ENCODE measurements at regions not wholly inside any gene's neighbourhood (a gene's known extent, or its start where the extent isn't known, plus 50 kb on each side); places are given as distances from the start of the nearest gene placed in this dataset.
"Not testable (repeated sequence)": the region's sequence is repeated elsewhere in the genome, so short reads cannot be mapped to it uniquely, and the experiment has no call there.

DNA sequence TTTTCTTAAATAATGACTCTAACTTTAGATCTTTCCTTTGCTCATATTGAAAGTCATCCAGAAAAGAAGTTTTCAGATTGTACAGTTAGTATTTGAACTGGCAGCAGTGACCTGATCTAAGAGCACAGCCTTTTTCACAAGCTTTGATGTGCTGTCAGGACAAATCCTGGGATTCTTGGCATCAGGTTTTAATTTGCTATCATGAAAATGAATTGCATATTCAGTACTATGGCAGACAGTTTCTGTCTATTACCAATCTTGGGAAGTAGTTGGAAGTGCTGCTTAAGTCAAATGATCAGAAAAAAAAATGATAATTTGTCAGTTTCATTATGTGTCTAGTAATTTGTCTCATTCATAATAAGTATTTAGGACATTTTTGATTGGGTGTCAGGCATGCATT is 925.6 kb upstream of the ARRDC3 start:
- TF ChIP-seq GABPA (IDR thresholded peaks at IDR 0.05; ENCODE audit: low read depth): no peak
- no peak for TF ChIP-seq POLR2AphosphoS5 (IDR thresholded peaks at IDR 0.05; ENCODE audit: low read depth)
- TF ChIP-seq SPI1 (IDR thresholded peaks at IDR 0.05; ENCODE audit: borderline replicate concordance, low read depth): no peak
- TF ChIP-seq, protein P1, sequence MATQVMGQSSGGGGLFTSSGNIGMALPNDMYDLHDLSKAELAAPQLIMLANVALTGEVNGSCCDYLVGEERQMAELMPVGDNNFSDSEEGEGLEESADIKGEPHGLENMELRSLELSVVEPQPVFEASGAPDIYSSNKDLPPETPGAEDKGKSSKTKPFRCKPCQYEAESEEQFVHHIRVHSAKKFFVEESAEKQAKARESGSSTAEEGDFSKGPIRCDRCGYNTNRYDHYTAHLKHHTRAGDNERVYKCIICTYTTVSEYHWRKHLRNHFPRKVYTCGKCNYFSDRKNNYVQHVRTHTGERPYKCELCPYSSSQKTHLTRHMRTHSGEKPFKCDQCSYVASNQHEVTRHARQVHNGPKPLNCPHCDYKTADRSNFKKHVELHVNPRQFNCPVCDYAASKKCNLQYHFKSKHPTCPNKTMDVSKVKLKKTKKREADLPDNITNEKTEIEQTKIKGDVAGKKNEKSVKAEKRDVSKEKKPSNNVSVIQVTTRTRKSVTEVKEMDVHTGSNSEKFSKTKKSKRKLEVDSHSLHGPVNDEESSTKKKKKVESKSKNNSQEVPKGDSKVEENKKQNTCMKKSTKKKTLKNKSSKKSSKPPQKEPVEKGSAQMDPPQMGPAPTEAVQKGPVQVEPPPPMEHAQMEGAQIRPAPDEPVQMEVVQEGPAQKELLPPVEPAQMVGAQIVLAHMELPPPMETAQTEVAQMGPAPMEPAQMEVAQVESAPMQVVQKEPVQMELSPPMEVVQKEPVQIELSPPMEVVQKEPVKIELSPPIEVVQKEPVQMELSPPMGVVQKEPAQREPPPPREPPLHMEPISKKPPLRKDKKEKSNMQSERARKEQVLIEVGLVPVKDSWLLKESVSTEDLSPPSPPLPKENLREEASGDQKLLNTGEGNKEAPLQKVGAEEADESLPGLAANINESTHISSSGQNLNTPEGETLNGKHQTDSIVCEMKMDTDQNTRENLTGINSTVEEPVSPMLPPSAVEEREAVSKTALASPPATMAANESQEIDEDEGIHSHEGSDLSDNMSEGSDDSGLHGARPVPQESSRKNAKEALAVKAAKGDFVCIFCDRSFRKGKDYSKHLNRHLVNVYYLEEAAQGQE (IDR thresholded peaks at IDR 0.05; ENCODE audit: insufficient replicate concordance, low read depth): no peak
- TF ChIP-seq, protein P2, sequence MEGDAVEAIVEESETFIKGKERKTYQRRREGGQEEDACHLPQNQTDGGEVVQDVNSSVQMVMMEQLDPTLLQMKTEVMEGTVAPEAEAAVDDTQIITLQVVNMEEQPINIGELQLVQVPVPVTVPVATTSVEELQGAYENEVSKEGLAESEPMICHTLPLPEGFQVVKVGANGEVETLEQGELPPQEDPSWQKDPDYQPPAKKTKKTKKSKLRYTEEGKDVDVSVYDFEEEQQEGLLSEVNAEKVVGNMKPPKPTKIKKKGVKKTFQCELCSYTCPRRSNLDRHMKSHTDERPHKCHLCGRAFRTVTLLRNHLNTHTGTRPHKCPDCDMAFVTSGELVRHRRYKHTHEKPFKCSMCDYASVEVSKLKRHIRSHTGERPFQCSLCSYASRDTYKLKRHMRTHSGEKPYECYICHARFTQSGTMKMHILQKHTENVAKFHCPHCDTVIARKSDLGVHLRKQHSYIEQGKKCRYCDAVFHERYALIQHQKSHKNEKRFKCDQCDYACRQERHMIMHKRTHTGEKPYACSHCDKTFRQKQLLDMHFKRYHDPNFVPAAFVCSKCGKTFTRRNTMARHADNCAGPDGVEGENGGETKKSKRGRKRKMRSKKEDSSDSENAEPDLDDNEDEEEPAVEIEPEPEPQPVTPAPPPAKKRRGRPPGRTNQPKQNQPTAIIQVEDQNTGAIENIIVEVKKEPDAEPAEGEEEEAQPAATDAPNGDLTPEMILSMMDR (IDR thresholded peaks at IDR 0.05; ENCODE audit: insufficient read depth, low read length): no peak
- no peak for DNase-seq (ENCODE audit: low read depth in 1 of 2, low spot score in 1 of 2)
- Histone ChIP-seq H3K27me3 (ENCODE audit: insufficient read depth, poor library complexity, severe bottlenecking) (no peaks in the 10 kb centered on the region), H3K4me3 (replicated peaks; ENCODE audit: insufficient read depth, low read length) (no peak overlapping the region), H3K27ac (replicated peaks) (no peak overlapping the region)

DNA sequence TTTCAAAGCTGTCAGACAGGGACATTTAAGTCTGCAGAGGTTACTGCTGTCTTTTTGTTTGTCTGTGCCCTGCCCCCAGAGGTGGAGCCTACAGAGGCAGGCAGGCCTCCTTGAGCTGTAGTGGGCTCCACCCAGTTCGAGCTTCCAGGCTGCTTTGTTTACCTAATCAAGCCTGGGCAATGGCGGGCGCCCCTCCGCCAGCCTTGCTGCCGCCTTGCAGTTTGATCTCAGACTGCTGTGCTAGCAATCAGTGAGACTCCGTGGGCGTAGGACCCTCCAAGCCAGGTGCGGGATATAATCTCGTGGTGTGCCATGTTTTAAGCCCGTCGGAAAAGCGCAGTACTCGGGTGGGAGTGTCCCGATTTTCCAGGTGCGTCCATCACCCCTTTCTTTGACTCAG is 919.2 kb upstream of the ARRDC3 start:
- not testable (repeated sequence) for H3K27ac ChIP-seq (replicated peaks); H3K27me3 ChIP-seq (ENCODE audit: insufficient read depth, poor library complexity, severe bottlenecking); H3K4me3 ChIP-seq (replicated peaks; ENCODE audit: insufficient read depth, low read length); DNase-seq (ENCODE audit: low read depth in 1 of 2, low spot score in 1 of 2)

DNA sequence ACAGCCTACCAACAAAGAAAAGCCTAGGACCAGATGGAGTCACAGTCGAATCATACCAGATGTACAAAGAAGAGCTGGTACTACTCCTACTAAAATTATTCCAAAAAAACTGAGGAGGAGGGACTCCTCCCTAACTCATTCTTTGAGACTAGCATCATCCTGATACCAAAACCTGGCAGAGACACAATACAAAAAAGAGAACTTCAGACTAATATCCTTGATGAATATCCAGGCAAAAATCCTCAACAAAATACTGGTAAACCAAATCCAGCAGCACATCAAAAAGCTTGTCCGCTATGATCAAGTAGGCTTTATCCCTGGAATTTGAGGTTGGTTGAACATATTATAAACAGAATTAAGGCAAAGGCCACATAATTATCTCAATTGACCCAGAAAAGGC is 900.4 kb upstream of the ARRDC3 start:
- Histone ChIP-seq H3K27ac (replicated peaks) (no peak overlapping the region), H3K27me3 (ENCODE audit: insufficient read depth, poor library complexity, severe bottlenecking) (no peaks in the 10 kb centered on the region), H3K4me3 (replicated peaks; ENCODE audit: insufficient read depth, low read length) (no peak overlapping the region)
- TF ChIP-seq, protein P2 (IDR thresholded peaks at IDR 0.05; ENCODE audit: insufficient read depth, low read length): no peak
- TF ChIP-seq SPI1 (IDR thresholded peaks at IDR 0.05; ENCODE audit: borderline replicate concordance, low read depth) (no peak), POLR2AphosphoS5 (IDR thresholded peaks at IDR 0.05; ENCODE audit: low read depth) (no peak), GABPA (IDR thresholded peaks at IDR 0.05; ENCODE audit: low read depth) (no peak)
- TF ChIP-seq, protein P1 (IDR thresholded peaks at IDR 0.05; ENCODE audit: insufficient replicate concordance, low read depth): no peak
- no peak for DNase-seq (ENCODE audit: low read depth in 1 of 2, low spot score in 1 of 2)

DNA sequence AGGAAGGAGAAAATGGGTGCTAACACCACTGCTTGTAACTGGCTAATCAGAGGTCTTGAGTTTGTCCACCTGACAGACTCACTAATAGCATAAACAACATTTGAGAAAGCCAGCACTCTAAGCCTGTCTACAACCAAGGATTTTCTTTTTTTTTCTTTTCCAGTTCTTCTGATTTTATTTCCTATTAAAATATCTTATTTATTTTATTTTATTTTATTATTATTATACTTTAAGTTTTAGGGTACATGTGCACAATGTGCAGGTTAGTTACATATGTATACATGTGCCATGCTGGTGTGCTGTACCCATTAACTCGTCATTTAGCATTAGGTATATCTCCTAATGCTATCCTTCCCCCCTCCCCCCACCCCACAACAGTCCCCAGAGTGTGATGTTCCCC is 888.6 kb upstream of the ARRDC3 start:
- DNase-seq (ENCODE audit: low read depth in 1 of 2, low spot score in 1 of 2); H3K27me3 ChIP-seq (ENCODE audit: insufficient read depth, poor library complexity, severe bottlenecking); H3K27ac ChIP-seq (replicated peaks); H3K4me3 ChIP-seq (replicated peaks; ENCODE audit: insufficient read depth, low read length): not testable (repeated sequence)

DNA sequence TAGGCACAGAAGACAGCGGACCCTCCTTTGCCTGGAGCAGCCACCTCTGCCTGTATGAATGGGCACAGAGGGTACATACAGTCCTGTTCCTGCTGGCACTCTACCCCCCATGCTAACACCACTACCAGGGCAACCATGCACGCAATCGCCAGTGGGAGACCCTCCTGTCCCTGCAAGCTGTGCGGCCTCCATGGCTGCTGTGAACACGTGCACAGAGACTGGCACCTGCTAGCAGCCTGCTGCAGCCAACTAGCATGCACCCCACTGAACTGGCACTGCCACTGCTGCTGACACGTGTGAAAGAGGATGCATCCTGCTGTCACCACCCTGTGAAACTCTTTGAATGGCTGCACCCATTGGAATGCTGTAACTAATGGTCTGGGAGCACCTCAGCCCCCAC is 885.2 kb upstream of the ARRDC3 start:
- no peak for DNase-seq (ENCODE audit: low read depth in 1 of 2, low spot score in 1 of 2)
- no peak overlapping the region for H3K27ac ChIP-seq (replicated peaks)

More for the DNA sequence above, 885.2 kb upstream of the ARRDC3 start:
- H3K27me3 ChIP-seq (ENCODE audit: insufficient read depth, poor library complexity, severe bottlenecking): no peaks in the 10 kb centered on the region
- H3K4me3 ChIP-seq (replicated peaks; ENCODE audit: insufficient read depth, low read length): no peak overlapping the region
- TF ChIP-seq, protein P2 (IDR thresholded peaks at IDR 0.05; ENCODE audit: insufficient read depth, low read length): no peak
- TF ChIP-seq, protein P1 (IDR thresholded peaks at IDR 0.05; ENCODE audit: insufficient replicate concordance, low read depth): no peak
- TF ChIP-seq SPI1 (IDR thresholded peaks at IDR 0.05; ENCODE audit: borderline replicate concordance, low read depth) (no peak), POLR2AphosphoS5 (IDR thresholded peaks at IDR 0.05; ENCODE audit: low read depth) (no peak), GABPA (IDR thresholded peaks at IDR 0.05; ENCODE audit: low read depth) (no peak)

Data from HL-60 (cell line).